ENCODE measurements at regions not wholly inside any gene's neighbourhood (a gene's known extent, or its start where the extent isn't known, plus 50 kb on each side); places are given as distances from the start of the nearest gene placed in this dataset.

DNA sequence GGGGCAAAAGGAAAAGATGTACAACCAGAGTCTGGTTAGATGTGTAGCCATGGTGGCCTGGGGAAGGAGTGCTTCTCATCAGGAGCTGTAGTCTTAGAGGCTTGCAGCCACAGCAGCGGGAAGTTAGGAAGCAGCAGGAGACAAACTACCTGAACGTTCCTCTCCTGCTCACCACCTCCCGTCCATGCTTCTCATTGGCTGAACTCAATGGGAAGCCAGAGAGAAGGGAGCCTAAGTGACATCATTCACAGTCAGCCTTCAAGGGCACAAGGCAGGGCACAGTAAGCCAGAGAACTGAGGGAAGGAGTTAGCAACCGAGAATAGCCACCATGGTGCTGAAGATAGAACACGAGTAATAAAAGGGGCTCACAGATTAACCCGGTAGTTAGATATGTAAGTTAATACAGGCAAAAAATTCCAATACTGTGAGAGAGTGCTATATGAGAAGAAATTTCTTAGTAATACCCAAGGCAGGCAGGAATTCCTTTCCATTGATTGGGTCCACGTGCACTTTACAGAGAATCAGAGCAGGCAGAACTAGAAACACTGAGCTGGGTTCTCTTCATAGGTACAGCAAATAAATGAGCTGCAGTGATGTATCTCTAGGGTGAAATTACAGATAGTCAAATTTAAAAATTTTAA, 391.5 kb upstream of the DACH1 start:
- no peak for TF ChIP-seq TAF1 (IDR thresholded peaks at IDR 0.05; ENCODE audit: borderline replicate concordance, low read depth, low read length)
- TF ChIP-seq POLR2A (IDR thresholded peaks at IDR 0.05; ENCODE audit: low read depth, low read length) = no peak
- no peak for TF ChIP-seq POLR2AphosphoS5 (IDR thresholded peaks at IDR 0.05; ENCODE audit: low read depth, low read length)
